ENCODE measurements at regions not wholly inside any gene's neighbourhood (a gene's known extent, or its start where the extent isn't known, plus 50 kb on each side); places are given as distances from the start of the nearest gene placed in this dataset.

- TF ChIP-seq CTCF (IDR thresholded peaks at IDR 0.05; ENCODE audit: low read depth, low read length, missing input control), result no peak
- TF ChIP-seq JUND (IDR thresholded peaks at IDR 0.05), result no peak
- TF ChIP-seq RXRA (IDR thresholded peaks at IDR 0.05), result no peak
- no peak for TF ChIP-seq EGR1 (IDR thresholded peaks at IDR 0.05; ENCODE audit: low read depth in 2 of 2)
These were observed 232.5 kb upstream of the TBL1XR1 start for GRCh38 chr3:177429771-177430170.
